Body of pancreas (tissue), 4 donors: ENCODE measurements at regions not wholly inside any gene's neighbourhood (a gene's known extent, or its start where the extent isn't known, plus 50 kb on each side); places are given as distances from the start of the nearest gene placed in this dataset.

Experiments
- POLR2A ChIP-seq, 3 donors: fragments of 450-650 bp; IDR thresholded peaks; one replicate each; pipeline ENCODE4 v1.6.1; 2016; ENCODE audit warnings: antibody characterized with exemption in 3 of 3, mild to moderate bottlenecking in 2 of 3
- TF ChIP-seq, protein P1 (sequence below), 7 experiments: fragments of 450-650 bp in 4 of 7; fragments of 200-600 bp in 3 of 7; sonication (generic) in 3 of 7; IDR thresholded peaks; one replicate each; pipeline ENCODE4 v1.5.1; 2016 to 2019; ENCODE audit warnings: antibody characterized with exemption in 7 of 7

DNA sequence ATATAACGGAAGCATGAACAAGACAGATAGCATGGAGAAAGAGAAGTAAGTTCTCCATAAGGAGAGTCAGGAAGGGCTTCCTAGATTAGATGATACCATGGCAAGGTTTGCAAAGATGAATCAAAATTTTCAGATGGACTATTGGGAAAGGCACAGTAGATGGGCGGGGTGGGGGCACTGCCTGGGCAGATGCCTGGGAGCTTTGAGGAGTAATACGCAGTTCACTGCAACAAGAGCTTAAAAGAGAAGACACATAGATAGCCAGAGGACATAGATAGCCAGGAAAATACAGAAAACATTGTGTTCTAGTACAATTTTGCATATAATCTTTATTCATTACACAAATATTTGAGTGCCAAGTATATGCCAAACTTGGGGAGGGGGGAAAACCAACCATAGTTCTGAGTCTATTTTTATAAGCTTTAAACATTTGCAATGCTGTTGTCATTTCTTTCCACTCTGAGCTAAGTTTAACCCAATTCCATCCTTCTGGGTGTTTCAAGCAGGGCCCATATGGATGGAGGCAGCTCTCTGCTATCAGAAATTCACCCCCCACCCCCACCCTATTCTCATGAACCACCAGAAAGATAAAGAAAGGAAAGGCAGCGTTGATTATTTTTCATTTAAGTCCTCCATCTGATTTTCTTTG lies 120.6 kb downstream of the NUF2 start:
- no peak for TF ChIP-seq POLR2A (IDR thresholded peaks at IDR 0.05)
- TF ChIP-seq, protein P1, sequence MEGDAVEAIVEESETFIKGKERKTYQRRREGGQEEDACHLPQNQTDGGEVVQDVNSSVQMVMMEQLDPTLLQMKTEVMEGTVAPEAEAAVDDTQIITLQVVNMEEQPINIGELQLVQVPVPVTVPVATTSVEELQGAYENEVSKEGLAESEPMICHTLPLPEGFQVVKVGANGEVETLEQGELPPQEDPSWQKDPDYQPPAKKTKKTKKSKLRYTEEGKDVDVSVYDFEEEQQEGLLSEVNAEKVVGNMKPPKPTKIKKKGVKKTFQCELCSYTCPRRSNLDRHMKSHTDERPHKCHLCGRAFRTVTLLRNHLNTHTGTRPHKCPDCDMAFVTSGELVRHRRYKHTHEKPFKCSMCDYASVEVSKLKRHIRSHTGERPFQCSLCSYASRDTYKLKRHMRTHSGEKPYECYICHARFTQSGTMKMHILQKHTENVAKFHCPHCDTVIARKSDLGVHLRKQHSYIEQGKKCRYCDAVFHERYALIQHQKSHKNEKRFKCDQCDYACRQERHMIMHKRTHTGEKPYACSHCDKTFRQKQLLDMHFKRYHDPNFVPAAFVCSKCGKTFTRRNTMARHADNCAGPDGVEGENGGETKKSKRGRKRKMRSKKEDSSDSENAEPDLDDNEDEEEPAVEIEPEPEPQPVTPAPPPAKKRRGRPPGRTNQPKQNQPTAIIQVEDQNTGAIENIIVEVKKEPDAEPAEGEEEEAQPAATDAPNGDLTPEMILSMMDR (IDR thresholded peaks at IDR 0.05): no peak
